ENCODE measurements at regions not wholly inside any gene's neighbourhood (a gene's known extent, or its start where the extent isn't known, plus 50 kb on each side); places are given as distances from the start of the nearest gene placed in this dataset.

DNA sequence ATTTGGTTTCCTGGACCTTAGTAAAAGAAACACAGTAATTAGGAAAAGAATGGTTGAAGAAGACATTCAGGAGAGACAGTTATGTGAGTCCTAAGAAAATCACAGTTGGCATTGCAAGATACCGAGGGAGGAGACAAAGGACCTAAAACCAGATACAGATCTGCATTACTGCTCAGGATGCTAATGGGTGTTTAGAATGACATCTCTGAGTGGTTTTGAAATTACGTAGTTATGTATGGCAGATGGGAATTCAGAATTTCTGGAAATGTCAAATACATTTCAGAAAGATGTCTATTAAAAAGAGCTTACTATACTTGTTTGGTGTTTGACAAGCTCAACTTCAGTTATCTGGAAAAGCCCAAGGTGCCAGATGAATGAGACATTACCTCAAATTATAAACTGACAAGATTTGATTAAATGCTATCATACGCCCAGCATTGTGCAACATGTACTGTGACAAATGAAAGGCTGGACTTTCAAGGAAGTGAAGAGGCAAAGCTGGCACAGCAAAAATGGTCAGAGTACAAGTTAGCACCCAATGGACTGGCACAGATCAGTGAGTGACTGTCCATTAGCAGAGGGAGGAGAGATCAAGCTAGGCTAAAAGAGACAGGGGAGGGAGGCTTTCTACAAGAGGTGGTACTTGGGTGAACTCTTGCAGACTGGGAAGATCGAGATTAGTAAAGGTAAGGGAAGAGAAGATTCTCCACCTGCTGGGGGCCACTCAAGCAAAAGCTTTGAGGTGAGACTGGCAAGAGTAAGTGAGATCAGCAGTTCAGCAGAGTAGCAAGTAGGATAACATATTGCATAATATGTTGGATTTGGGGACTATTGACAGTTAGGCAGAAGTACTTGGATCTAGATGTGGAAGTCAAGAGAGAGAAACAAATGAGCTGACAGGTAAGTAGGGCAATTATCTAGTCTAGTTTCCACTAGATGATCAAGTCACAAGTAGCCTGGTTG, 168.9 kb downstream of the CYRIA start:
- no peak for DNase-seq

DNA sequence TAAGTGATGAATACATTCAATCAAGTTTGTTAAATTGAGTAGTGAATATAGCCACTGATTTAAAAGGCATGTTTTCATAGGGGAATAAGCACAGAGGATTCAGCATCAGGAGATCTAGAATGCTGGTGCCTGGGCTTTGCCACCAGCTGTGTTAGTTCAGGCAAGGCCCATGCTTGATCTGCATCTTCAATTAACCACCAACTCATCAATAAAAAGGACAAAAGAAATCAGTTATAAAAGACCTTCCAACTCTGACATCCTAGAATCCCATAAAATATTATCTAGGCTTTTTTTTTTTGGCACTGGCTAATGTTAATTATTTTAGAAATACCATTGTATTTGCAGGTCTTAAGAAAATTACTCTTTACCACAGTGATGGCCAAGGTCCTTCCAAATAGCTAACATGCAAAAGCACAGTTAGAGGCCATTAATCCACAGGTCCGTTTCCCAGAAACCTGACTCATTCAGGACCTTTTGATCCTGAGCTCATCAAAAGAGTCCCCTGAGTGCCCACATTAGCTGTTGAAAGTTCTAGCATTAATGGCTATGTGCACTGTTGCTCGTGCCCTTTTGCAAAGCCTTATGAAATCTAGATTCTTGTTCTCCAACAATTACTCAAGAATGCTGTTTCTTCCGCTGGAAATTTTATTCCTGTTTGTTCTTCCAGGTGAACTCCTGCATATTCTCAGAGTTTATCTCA, 170.0 kb downstream of the CYRIA start:
- DNase-seq = no peak

DNA sequence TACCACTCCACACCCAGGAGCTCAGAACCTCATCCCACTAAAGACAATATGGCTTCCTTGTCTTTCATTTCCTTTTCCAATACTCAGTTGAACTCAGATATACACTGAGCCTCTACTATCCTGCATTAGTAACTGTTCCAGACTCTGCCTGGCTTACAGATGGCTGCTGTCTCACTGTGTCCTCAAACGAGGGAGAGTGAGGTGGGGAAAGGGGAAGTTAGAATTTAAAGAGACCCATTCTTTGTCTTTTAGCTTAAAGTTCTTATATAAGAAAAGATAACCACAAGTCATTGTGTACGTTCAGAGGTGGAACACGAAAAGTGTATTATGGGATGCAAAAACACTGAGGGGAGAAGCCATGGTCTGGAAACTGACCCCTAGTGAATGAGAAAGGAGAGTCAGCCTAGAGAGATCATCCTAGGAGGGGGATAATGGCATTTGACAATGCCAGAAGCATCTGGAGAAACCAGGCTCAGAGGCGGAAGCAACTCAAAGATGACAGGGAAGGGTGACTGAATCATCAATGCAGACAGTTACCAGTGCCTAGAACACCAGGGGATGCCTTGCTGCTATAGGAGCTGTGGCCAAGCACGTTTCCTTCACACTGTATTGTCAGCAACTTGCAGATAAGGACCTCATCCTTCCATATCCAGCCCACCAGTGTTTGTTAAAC, 170.7 kb downstream of the CYRIA start:
- DNase-seq = no peak

DNA sequence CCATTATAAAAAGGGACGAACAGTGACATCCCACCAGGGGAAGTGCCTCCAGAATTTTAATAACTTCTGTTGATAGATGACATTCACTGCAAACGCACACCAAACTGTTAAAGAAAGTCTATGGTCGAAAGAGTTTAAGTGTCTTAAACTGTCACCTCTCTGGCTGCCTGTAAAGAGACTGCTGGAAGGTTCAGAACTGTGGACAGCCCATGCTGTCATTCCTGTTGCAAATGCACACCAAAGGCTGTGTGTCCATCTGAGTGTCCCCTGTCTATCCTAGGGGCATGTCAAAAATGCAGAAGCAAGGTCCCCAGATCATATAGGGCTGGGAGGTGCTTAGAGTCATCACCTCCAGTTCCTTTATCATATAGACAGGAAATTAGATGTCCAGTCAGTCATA, 171.8 kb downstream of the CYRIA start:
- no peak for DNase-seq

DNA sequence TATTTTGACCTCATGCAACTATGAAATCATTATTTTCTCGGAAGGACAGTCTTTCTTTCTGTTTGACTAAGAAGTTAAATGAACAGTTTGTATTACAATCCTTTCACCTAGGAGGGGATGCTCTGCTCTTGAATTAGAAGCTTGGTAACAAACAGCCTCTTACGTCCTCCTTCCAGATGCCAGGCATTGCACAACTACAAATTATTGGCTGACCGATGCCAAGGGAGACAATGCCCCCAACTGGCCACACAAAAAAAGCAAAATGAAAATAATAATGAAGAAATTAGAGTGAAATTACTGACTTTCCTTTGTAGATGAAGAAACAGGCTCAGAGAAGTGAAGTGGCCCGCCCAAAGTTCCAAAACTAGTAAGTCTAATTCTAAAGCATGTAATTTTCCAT, 177.9 kb downstream of the CYRIA start:
- no peak for DNase-seq

DNA sequence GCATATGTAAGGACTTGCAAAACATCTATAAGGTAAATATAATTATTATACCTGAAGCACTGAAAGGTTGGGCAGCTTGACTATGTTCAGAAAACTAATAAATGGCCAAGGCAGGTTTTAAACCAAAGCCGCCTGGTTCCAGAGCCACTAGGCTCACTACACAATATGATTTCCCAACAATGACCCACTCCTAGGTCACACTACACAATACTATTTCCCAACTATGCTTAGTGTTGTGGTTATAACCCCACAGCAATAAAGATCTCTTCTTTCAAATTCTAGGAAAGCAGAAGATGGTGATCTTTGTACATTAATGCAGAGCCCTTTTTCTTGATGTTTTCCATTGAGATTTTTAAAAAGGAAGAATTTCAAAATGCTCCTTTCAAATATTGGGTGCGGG, 180.4 kb downstream of the CYRIA start:
- no peak for DNase-seq

DNA sequence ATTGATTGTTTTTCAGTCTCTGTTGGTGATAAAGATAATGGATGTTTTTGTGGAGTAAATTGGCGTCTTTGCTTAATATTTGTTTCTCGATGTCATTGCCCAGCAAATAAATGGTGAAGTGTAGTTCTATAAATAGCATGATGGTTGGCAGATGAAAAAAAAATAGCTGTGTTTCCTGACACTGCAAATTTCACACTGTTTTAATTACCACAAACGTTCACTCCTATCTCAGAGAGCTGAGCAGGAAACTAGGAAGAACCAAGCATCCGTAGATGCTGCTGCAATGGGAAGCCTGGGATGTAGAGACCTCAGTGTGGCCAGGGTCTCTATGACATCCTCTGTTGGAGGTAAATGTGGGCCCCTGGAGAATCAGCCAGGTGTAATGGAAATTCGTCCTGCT, 183.2 kb downstream of the CYRIA start:
- DNase-seq = no peak

DNA sequence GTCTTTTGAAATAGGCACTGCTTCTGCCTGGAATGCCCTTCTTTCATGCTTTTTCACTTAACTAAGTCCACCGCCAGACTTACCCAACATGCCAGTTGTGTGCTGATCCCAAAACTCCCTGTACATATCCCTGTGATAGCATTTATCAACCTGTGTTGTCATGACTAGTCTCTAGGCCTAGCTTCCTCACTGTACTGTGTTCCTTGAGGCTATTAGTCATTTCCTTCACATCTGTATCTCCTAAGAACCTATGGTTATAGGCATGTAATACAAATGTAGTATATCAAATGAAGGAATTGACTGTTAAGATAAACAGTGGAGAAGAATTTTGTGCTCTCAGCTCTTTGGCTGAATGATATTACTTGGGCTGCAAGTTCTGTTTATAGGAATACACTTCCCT, 184.3 kb downstream of the CYRIA start:
- no peak for DNase-seq

DNA sequence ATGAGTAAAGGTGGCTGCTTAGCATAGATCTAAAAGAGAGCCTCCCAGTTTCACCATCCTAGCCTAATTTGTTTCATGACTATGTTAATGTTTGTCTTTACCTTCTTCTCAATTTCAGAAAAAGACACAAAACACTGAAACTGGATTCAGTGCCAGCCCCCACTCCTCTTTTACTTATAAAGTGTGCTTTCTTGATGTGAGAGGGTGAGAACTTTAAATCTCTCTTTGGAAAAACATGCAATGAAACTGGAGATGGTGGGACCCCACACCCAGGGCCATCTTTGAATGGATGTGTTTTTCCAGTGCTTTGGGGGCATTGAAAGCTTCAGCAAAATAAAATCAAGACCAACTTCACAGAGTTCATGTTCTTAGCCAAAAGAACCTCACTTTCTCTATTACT, 185.9 kb downstream of the CYRIA start:
- DNase-seq = no peak

DNA sequence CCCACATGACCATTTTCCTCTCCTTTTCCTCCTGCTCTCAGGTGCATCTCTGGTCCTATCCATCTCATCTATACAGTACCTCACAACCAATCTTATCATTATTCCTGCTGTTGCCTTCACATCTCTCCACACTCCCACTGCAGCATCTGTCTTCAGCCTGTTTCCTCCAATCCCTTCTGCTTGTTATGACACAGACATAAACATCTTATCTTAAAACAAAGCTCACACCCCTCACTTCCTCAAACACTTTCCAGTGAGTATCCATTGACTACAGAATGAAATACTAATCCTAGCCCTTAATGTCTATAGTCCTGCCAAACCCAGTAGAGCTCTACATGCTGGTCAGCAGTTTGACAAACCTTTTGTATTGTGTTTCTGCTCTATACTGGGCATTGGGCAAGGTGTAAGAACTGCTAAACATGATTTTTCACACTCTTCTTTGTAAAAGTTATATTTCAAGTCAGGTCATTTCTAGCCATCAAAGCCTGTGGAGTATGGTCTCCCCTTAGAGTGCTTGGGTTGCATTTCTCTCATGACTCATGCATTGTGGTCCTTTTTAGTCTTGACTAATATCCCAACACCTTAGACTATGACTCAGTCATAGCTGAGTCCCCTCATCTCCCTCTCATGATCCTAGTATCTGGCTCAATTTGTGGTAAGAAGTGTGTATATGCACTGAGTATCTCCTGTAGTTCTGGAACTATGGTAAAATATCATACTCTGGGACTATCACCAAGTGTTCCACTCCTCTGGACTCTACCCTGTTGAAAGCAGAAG, 187.0 kb downstream of the CYRIA start:
- DNase-seq = no peak

DNA sequence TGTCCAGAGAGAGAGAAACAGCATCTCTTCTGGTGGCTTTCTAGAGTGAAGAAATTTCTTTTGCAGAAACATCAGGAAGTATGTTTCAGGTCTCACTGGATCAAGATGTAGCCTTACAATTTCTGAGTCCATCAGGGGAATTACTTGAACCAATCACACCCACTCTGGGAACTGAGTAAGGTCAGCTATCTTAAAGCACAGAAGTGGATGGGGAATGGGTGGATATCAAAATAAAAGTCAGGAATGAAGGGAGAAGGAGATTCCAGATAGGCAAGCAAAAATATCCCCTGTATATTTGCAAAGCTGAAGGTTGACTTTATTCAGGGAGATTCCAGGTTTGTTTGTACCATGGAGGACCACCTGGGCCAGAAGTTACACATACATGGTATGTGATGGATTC, 188.0 kb downstream of the CYRIA start:
- DNase-seq = no peak

DNA sequence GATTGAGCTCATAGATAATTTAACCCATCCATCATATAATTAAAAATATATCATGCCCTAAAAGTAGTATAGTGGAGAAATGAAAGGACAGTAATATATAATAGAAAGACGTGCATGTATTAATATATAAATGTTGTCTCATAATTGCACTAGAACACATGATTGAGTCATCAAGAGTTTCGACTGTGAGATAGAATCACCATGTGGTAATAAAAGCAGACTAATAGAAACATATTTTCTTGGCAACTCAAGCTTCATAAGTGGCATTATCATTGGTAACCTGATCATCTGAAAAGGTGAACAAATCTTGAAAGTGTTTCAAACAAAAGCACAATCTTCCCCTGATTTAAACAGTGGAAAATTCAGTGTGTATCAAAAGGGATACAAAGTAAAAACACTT, 188.8 kb downstream of the CYRIA start:
- DNase-seq = no peak

DNA sequence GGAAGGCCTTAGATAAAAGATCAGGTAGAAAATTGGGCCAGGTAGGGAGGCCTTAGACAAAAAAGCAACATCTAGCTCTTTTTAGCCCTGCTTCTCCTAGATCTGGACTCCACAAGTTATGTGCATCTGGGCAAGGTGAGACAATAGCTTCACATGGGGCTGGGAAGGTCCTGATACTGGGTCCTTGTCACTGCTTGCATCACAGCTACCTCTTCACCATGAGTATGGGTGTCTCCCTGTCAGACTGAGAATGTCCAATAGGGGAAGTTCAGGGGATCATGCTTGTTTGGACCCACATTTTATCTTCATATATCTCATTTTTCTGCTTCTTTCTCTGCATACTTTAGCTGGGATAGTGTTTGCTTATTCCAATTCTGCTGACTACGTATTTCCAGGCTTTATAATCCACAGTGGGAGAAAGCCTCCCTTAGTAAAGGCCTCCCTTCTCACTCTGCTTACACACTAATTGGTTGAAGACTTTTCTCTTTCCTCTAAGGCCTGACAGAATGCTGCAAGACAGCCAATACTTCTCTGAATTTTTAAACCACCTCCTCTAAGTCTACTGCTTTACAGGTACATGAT, 189.6 kb downstream of the CYRIA start:
- DNase-seq = no peak

DNA sequence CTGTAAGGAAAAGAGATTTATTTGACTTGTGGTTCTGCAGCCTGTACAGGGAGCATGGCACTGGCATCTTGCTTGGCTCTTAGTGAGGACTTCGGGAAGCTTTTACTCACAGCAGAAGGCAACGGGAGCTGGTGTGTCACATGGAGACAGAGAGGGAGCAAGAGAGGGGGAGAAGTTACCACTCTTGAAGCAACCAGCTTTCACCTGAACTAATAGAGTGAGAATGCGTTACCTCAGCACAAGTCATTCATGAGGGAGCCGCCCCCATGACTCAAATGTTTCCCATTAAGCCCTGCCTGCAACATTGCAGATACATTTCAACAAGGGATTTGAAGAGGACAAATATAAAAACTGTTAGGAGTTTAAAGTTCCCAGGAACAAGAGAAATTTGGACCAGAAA, 190.0 kb downstream of the CYRIA start:
- DNase-seq = no peak

DNA sequence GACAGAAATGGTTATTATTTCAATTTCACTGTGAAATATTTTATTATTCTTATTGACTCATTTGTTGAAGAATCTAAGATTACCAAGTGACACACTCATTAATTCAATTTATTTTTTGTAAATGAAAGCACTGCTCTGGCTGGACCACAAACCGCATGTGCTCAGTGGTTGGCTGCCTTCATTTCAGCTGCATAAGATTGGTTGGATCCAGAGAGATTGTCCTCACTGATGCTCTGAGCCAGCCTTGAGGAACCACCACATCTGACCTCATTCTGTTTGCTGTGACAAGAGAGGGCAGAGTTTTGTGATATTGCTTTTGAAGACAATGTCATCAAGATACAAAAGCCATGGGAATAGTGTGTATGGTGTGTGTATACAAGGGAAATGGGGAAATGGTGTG, 192.1 kb downstream of the CYRIA start:
- no peak for DNase-seq

DNA sequence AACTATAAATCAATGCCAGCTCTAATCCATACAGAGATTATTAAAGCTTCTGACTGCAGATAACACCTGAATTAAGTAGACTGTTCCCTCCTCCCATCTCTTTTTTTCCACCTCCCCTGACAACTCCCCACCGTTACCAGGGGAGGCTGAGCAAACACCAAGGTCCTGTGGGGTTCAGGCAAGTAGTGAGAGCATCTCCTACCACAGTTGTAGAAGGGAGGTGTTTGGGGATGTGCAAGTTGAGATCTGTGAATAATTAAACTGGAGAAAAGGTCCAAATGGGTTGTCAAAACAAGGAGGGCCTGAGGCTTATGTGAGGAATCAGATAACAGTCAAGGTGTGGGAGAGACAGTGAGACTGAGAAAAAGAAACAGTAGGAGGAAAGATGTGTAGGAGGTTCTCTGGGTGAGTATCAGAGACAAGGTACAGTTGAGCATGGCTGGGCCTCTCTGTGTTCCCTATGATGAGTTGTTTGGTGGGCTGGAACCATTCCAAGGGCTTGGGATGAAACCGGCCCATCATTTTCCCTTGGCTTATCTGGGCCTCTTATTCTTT, 194.6 kb downstream of the CYRIA start:
- no peak for DNase-seq

DNA sequence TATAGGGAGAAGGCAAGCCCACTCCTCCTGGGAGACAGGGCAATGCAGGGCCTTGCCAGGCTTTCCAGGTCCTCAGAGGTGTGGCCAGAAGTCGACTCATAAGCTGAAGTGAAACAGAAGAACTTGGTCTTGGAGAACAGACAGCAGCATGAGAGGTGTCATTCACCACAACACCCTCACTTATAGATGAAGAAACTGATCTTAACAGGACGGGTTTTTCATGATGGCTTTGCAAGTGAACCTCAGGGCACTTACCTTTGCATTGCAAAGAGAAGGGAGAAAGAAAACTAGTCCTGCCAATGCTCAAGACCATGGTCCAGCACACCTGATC, 198.8 kb downstream of the CYRIA start:
- no peak for DNase-seq

DNA sequence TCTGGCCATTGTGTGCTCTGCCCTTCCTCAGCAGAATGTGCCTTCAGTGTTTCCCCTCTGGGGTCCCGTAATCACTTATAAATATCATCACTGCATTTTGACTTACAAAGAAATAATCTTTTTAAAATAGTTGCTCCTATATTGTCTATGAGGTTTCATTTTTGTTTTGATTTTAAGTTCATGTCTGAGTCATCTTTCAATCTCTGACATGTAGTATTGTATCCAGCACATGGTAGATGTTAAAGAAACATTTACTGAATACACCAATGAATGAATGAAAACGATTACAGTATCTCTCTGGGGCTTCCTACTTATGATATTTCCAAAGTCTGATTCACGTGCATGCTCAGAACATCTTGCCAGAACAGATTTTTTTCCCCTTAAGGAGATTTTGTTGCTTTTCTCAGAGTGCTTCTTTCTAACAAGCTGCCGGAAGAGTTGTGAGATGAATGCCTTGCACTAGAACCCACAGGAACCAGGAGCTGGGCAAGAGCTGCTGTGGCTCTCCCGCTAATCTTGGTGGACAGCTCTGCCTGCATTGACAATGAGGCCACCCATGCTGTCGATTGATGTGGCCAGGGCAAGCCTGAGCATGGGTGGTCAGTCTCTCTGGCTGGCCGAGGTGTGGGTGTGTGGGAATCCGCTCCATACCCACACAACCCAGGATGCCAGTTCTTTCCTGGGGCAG, 199.4 kb downstream of the CYRIA start:
- no peak for DNase-seq

DNA sequence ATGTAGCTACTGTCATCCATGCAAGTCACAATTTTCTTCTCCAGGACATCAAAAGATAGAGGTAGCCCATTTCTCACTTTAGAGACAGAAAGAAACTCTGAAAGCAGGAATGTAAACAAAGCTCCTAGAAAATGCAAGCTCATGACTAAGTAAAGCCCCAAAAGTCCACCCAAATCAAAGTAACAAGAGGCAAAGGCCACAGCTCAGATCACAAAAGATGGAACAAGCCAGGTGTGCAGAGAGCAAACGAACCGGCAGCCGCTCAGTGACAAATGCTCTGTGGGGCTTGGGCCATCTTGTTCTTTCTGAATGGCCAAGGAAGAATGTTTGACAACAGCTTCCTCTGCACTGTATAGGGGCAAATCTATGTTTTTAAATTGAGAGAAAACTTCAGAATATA, 201.0 kb downstream of the CYRIA start:
- no peak for DNase-seq

DNA sequence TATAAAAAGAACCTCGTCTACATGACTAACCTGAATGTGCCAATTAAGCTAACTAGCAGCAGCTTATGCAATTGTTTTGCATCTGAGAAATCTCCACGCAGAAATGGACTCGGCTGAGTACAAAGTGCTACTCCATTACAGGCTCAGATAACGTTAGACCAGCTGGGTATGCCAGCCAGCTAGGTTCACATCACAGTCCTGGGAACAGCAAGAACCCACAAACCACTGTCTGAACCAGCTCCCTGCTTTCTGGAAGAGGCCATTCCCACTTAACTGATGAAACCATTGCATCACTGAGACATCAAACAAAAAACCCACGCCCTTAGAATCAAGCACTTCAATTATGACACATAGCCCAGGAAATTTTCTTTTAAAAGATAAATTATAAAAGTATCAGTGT, 202.7 kb downstream of the CYRIA start:
- DNase-seq = no peak

DNA sequence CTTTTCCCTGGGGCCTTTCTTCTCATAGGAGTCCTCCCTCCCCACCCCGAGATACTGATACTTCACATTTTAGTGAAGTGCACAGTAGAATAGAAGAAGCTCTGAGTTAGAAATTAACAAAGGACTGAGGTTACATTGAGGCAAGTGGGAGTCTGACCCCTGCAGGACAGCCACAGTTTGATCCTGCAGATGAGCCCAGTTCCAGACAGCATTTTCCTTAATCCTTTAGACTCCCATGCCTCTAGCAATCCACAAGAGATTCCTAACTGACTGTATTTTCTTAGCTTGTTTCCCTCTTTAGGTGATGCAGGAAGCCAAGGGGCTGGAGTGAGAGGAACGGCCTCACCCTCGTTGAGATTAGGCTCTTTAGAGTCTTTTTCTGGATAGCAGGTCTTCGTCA, 204.0 kb downstream of the CYRIA start:
- no peak for DNase-seq

DNA sequence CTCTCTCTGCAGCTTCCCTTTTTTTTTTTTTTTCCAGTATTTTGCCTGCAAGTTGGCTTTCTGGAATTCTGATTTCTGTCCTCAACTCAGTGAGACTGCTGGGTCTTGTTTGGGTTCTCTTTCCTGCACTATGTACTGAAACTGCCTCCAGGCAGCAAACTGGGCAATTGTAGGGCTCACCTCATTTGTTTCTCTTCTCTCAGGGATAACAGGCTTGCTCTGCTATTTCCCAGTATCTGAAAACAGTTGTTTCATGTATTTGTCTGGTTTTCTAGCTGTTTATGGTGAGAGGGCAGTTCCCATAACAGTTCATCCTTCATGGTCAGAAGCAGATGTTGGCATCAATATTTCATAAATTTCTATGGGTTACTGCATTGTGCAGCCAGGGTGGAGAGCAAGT, 206.0 kb downstream of the CYRIA start:
- DNase-seq = no peak

All from stimulated activated CD4-positive, alpha-beta T cell treated with anti-CD3 and anti-CD28 coated beads, Interleukin-2, amount 100 ng/mL, for 24 hours (primary cell).